WTC11 (cell line): ENCODE measurements at regions not wholly inside any gene's neighbourhood (a gene's known extent, or its start where the extent isn't known, plus 50 kb on each side); places are given as distances from the start of the nearest gene placed in this dataset.

Source experiments
- ATAC-seq: fragments of 200-7000 bp; cut with Tn5 transposase; 2 replicates; pipeline ENCODE4 v1.10.0; 2021; ENCODE audit warnings: mild to moderate bottlenecking, moderate library complexity
- CTCF ChIA-PET: fragments of 300-600 bp; sonication (Branson Sonifier 250); formaldehyde crosslinking; loops from one replicate; lab custom pipeline; 2021; ENCODE audit warnings: antibody characterized with exemption; lab: Charles Lee
- POLR2A ChIA-PET: fragments of 350-600 bp; sonication (Branson Sonifier 250); formaldehyde crosslinking; loops from one replicate; lab custom pipeline; 2021; ENCODE audit warnings: antibody characterized with exemption; lab: Charles Lee
- DNase-seq: peaks from one replicate; pipeline ENCODE4 v3.0.0; 2021; ENCODE audit warnings: low spot score
- H3K27ac Mint-ChIP-seq: 2 replicates; pipeline ENCODE4 v1.8.0; 2021; ENCODE audit warnings: mixed read lengths
- H3K27me3 Mint-ChIP-seq: 2 replicates; pipeline ENCODE4 v1.8.0; 2021; ENCODE audit warnings: low read depth, mild to moderate bottlenecking, moderate library complexity, mixed read lengths
- H3K36me3 Mint-ChIP-seq: 2 replicates; pipeline ENCODE4 v1.8.0; 2021; ENCODE audit warnings: mixed read lengths
- H3K4me1 Mint-ChIP-seq: 2 replicates; pipeline ENCODE4 v1.8.0; 2022; ENCODE audit warnings: mixed read lengths
- H3K4me3 Mint-ChIP-seq: 2 replicates; pipeline ENCODE4 v1.8.0; 2021; ENCODE audit warnings: mild to moderate bottlenecking, moderate library complexity, mixed read lengths
- H3K9me3 Mint-ChIP-seq: 2 replicates; pipeline ENCODE4 v1.8.0; 2021; ENCODE audit warnings: mixed read lengths
- CBFB ChIP-seq: sonication (generic); formaldehyde crosslinking; IDR thresholded peaks from 2 replicates; pipeline ENCODE4 v1.8.1; 2022; ENCODE audit warnings: mild to moderate bottlenecking, low read depth, missing genetic modification reagents
- ESRRA ChIP-seq: sonication (generic); formaldehyde crosslinking; IDR thresholded peaks from 2 replicates; pipeline ENCODE4 v1.8.1; 2022; ENCODE audit warnings: mild to moderate bottlenecking, missing genetic modification reagents, borderline replicate concordance
- MYBL2 ChIP-seq: sonication (generic); formaldehyde crosslinking; IDR thresholded peaks from 2 replicates; pipeline ENCODE4 v1.8.1; 2023; ENCODE audit warnings: mild to moderate bottlenecking, moderate library complexity, missing genetic modification reagents
- RORB ChIP-seq: fragments of 250-450 bp; sonication (Bioruptor Pico); IDR thresholded peaks from 2 replicates; pipeline ENCODE4 v1.9.0; 2021; ENCODE audit warnings: mild to moderate bottlenecking
- TEAD1 ChIP-seq: sonication (generic); formaldehyde crosslinking; IDR thresholded peaks from 2 replicates; pipeline ENCODE4 v1.8.0; 2022; ENCODE audit warnings: mild to moderate bottlenecking, missing genetic modification reagents
- ZNF138 ChIP-seq: sonication (generic); formaldehyde crosslinking; conservative IDR thresholded peaks from 2 replicates; pipeline ENCODE4 v1.8.1; 2022; ENCODE audit warnings: mild to moderate bottlenecking, moderate library complexity, missing genetic modification reagents
- ZNF232 ChIP-seq: sonication (generic); formaldehyde crosslinking; IDR thresholded peaks from 2 replicates; pipeline ENCODE4 v1.8.0; 2022; ENCODE audit warnings: mild to moderate bottlenecking, missing genetic modification reagents
- TF ChIP-seq, protein P1 (sequence below): sonication (generic); formaldehyde crosslinking; IDR thresholded peaks from 2 replicates; pipeline ENCODE4 v1.8.1; 2022; ENCODE audit warnings: low read depth, mild to moderate bottlenecking, moderate library complexity, missing genetic modification reagents, borderline replicate concordance
- TF ChIP-seq, protein P2 (sequence below): sonication (generic); formaldehyde crosslinking; IDR thresholded peaks from 2 replicates; pipeline ENCODE4 v1.8.1; 2023; ENCODE audit warnings: mild to moderate bottlenecking, missing genetic modification reagents, moderate library complexity
- TF ChIP-seq, protein P3 (sequence below): sonication (generic); formaldehyde crosslinking; IDR thresholded peaks from 2 replicates; pipeline ENCODE4 v1.8.0; 2022; ENCODE audit warnings: mild to moderate bottlenecking, missing genetic modification reagents
- TF ChIP-seq, protein P4 (sequence below): sonication (generic); formaldehyde crosslinking; conservative IDR thresholded peaks from 2 replicates; pipeline ENCODE4 v1.8.1; 2023; ENCODE audit warnings: mild to moderate bottlenecking, low read depth, missing genetic modification reagents, moderate library complexity
- TF ChIP-seq, protein P5 (sequence below): fragments of 250-450 bp; sonication (Bioruptor Pico); IDR thresholded peaks from 2 replicates; pipeline ENCODE4 v1.9.0; 2021; ENCODE audit warnings: moderate library complexity, mild to moderate bottlenecking, inconsistent platforms, borderline replicate concordance
- TF ChIP-seq, protein P6 (sequence below): sonication (generic); formaldehyde crosslinking; IDR thresholded peaks from 2 replicates; pipeline ENCODE4 v1.8.0; 2022; ENCODE audit warnings: missing genetic modification reagents
- TF ChIP-seq, protein P7 (sequence below): sonication (generic); formaldehyde crosslinking; IDR thresholded peaks from 2 replicates; pipeline ENCODE4 v1.8.0; 2022; ENCODE audit warnings: mild to moderate bottlenecking, missing genetic modification reagents
- TF ChIP-seq, protein P8 (sequence below): sonication (generic); formaldehyde crosslinking; IDR thresholded peaks from 2 replicates; pipeline ENCODE4 v1.8.1; 2023; ENCODE audit warnings: mild to moderate bottlenecking, missing genetic modification reagents, moderate library complexity
- TF ChIP-seq, protein P9 (sequence below): sonication (generic); formaldehyde crosslinking; IDR thresholded peaks from 2 replicates; pipeline ENCODE4 v1.8.0; 2023; ENCODE audit warnings: mild to moderate bottlenecking, missing genetic modification reagents
- TF ChIP-seq, protein P10 (sequence below): sonication (generic); formaldehyde crosslinking; IDR thresholded peaks from 2 replicates; pipeline ENCODE4 v1.8.0; 2022; ENCODE audit warnings: mild to moderate bottlenecking, missing genetic modification reagents
- TF ChIP-seq, protein P11 (sequence below): sonication (generic); formaldehyde crosslinking; IDR thresholded peaks from 2 replicates; pipeline ENCODE4 v1.8.1; 2022; ENCODE audit warnings: mild to moderate bottlenecking, moderate library complexity, missing genetic modification reagents

DNA sequence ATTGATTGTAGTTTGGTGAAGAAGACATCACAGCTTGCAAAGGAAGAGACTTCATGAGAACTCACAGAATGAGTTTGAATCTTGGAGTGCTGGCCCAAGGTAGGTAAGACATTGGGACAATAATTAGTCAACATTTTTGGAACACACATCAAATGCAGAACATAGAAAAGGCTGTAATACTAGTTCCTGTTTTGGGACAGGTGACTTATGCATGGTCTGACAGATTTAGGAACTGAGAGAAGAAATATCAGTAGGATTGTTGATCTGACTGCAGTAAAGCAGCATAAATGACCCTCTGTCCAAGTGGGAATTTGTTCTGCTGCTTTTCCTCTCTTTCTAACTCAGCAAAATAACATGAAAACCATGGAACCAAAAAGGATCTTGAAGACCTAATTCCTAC is 102.3 kb upstream of the MAP3K7 start (continued):
- TF ChIP-seq, protein P1, sequence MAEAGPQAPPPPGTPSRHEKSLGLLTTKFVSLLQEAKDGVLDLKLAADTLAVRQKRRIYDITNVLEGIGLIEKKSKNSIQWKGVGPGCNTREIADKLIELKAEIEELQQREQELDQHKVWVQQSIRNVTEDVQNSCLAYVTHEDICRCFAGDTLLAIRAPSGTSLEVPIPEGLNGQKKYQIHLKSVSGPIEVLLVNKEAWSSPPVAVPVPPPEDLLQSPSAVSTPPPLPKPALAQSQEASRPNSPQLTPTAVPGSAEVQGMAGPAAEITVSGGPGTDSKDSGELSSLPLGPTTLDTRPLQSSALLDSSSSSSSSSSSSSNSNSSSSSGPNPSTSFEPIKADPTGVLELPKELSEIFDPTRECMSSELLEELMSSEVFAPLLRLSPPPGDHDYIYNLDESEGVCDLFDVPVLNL = no peak
- TF ChIP-seq, protein P2, sequence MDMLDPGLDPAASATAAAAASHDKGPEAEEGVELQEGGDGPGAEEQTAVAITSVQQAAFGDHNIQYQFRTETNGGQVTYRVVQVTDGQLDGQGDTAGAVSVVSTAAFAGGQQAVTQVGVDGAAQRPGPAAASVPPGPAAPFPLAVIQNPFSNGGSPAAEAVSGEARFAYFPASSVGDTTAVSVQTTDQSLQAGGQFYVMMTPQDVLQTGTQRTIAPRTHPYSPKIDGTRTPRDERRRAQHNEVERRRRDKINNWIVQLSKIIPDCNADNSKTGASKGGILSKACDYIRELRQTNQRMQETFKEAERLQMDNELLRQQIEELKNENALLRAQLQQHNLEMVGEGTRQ (CRISPR knock-in tag) = no peak
- no peak for TF ChIP-seq MYBL2
- TF ChIP-seq ESRRA = no peak
- TF ChIP-seq TEAD1 (CRISPR knock-in tag) = no peak
- TF ChIP-seq CBFB (CRISPR knock-in tag) = no peak
- TF ChIP-seq, protein P3, sequence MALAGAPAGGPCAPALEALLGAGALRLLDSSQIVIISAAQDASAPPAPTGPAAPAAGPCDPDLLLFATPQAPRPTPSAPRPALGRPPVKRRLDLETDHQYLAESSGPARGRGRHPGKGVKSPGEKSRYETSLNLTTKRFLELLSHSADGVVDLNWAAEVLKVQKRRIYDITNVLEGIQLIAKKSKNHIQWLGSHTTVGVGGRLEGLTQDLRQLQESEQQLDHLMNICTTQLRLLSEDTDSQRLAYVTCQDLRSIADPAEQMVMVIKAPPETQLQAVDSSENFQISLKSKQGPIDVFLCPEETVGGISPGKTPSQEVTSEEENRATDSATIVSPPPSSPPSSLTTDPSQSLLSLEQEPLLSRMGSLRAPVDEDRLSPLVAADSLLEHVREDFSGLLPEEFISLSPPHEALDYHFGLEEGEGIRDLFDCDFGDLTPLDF (CRISPR knock-in tag) = no peak

DNA sequence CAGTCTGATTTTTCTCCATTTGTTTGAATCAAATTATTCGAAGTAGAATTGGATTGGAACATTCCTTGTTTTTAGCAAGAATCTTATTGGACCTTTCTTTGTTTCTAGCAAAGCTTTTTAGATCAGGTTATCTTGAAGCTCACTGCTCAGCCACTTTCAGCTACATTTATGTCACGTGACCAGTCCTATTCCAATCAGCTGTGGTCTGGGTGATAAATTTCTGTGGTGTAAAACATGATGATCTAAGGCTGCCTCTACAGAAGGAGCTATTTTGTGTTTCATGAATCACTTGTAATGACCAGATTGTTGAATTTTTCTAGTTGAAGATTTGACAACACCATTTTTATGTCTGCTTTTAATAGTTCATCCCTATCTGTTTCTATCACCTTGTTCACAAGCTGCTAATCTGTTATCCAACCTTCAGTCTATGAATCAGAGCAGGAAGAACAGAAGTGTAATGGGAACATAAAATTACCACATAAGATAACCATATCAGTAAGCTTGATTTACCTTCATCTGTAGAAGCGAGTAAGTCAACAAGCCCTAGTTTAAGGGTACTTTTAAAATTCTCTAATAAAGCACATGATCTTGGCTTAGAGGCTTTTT is 101.0 kb upstream of the MAP3K7 start:
- Mint-ChIP-seq H3K9me3 (peaks cover 7% of the 10 kb centered on the region), H3K4me1 (peaks cover 26% of the 10 kb centered on the region), H3K27me3 (no peaks in the 10 kb centered on the region), H3K4me3 (no peak overlapping the region), H3K27ac (no peak overlapping the region), H3K36me3 (peaks cover 5% of the 10 kb centered on the region)
- ChIA-PET POLR2A (no interaction called here), CTCF (no interaction called here)
- DNase-seq (no peak), ATAC-seq (no peak)
- TF ChIP-seq ZNF232 (CRISPR knock-in tag) (no peak), RORB (CRISPR knock-in tag) (no peak), ZNF138 (CRISPR knock-in tag) (no peak)
- TF ChIP-seq, protein P4, sequence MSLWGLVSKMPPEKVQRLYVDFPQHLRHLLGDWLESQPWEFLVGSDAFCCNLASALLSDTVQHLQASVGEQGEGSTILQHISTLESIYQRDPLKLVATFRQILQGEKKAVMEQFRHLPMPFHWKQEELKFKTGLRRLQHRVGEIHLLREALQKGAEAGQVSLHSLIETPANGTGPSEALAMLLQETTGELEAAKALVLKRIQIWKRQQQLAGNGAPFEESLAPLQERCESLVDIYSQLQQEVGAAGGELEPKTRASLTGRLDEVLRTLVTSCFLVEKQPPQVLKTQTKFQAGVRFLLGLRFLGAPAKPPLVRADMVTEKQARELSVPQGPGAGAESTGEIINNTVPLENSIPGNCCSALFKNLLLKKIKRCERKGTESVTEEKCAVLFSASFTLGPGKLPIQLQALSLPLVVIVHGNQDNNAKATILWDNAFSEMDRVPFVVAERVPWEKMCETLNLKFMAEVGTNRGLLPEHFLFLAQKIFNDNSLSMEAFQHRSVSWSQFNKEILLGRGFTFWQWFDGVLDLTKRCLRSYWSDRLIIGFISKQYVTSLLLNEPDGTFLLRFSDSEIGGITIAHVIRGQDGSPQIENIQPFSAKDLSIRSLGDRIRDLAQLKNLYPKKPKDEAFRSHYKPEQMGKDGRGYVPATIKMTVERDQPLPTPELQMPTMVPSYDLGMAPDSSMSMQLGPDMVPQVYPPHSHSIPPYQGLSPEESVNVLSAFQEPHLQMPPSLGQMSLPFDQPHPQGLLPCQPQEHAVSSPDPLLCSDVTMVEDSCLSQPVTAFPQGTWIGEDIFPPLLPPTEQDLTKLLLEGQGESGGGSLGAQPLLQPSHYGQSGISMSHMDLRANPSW (CRISPR knock-in tag) = no peak
- TF ChIP-seq, protein P5, sequence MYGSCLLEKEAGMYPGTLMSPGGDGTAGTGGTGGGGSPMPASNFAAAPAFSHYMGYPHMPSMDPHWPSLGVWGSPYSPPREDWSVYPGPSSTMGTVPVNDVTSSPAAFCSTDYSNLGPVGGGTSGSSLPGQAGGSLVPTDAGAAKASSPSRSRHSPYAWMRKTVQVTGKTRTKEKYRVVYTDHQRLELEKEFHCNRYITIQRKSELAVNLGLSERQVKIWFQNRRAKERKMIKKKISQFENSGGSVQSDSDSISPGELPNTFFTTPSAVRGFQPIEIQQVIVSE (CRISPR knock-in tag) = no peak
- TF ChIP-seq, protein P6, sequence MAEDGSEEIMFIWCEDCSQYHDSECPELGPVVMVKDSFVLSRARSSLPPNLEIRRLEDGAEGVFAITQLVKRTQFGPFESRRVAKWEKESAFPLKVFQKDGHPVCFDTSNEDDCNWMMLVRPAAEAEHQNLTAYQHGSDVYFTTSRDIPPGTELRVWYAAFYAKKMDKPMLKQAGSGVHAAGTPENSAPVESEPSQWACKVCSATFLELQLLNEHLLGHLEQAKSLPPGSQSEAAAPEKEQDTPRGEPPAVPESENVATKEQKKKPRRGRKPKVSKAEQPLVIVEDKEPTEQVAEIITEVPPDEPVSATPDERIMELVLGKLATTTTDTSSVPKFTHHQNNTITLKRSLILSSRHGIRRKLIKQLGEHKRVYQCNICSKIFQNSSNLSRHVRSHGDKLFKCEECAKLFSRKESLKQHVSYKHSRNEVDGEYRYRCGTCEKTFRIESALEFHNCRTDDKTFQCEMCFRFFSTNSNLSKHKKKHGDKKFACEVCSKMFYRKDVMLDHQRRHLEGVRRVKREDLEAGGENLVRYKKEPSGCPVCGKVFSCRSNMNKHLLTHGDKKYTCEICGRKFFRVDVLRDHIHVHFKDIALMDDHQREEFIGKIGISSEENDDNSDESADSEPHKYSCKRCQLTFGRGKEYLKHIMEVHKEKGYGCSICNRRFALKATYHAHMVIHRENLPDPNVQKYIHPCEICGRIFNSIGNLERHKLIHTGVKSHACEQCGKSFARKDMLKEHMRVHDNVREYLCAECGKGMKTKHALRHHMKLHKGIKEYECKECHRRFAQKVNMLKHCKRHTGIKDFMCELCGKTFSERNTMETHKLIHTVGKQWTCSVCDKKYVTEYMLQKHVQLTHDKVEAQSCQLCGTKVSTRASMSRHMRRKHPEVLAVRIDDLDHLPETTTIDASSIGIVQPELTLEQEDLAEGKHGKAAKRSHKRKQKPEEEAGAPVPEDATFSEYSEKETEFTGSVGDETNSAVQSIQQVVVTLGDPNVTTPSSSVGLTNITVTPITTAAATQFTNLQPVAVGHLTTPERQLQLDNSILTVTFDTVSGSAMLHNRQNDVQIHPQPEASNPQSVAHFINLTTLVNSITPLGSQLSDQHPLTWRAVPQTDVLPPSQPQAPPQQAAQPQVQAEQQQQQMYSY (CRISPR knock-in tag) = no peak
- TF ChIP-seq, protein P7, sequence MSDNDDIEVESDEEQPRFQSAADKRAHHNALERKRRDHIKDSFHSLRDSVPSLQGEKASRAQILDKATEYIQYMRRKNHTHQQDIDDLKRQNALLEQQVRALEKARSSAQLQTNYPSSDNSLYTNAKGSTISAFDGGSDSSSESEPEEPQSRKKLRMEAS = no peak
- TF ChIP-seq, protein P8, sequence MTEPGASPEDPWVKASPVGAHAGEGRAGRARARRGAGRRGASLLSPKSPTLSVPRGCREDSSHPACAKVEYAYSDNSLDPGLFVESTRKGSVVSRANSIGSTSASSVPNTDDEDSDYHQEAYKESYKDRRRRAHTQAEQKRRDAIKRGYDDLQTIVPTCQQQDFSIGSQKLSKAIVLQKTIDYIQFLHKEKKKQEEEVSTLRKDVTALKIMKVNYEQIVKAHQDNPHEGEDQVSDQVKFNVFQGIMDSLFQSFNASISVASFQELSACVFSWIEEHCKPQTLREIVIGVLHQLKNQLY = no peak
- TF ChIP-seq, protein P9, sequence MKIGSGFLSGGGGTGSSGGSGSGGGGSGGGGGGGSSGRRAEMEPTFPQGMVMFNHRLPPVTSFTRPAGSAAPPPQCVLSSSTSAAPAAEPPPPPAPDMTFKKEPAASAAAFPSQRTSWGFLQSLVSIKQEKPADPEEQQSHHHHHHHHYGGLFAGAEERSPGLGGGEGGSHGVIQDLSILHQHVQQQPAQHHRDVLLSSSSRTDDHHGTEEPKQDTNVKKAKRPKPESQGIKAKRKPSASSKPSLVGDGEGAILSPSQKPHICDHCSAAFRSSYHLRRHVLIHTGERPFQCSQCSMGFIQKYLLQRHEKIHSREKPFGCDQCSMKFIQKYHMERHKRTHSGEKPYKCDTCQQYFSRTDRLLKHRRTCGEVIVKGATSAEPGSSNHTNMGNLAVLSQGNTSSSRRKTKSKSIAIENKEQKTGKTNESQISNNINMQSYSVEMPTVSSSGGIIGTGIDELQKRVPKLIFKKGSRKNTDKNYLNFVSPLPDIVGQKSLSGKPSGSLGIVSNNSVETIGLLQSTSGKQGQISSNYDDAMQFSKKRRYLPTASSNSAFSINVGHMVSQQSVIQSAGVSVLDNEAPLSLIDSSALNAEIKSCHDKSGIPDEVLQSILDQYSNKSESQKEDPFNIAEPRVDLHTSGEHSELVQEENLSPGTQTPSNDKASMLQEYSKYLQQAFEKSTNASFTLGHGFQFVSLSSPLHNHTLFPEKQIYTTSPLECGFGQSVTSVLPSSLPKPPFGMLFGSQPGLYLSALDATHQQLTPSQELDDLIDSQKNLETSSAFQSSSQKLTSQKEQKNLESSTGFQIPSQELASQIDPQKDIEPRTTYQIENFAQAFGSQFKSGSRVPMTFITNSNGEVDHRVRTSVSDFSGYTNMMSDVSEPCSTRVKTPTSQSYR (CRISPR knock-in tag) = no peak
- TF ChIP-seq, protein P3 (CRISPR knock-in tag) = no peak
- TF ChIP-seq, protein P10, sequence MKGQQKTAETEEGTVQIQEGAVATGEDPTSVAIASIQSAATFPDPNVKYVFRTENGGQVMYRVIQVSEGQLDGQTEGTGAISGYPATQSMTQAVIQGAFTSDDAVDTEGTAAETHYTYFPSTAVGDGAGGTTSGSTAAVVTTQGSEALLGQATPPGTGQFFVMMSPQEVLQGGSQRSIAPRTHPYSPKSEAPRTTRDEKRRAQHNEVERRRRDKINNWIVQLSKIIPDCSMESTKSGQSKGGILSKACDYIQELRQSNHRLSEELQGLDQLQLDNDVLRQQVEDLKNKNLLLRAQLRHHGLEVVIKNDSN (CRISPR knock-in tag) = no peak
- TF ChIP-seq, protein P11, sequence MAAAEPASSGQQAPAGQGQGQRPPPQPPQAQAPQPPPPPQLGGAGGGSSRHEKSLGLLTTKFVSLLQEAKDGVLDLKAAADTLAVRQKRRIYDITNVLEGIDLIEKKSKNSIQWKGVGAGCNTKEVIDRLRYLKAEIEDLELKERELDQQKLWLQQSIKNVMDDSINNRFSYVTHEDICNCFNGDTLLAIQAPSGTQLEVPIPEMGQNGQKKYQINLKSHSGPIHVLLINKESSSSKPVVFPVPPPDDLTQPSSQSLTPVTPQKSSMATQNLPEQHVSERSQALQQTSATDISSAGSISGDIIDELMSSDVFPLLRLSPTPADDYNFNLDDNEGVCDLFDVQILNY (CRISPR knock-in tag) = no peak
